Lower leg skin (tissue), 3 donors: ENCODE measurements at regions not wholly inside any gene's neighbourhood (a gene's known extent, or its start where the extent isn't known, plus 50 kb on each side); places are given as distances from the start of the nearest gene placed in this dataset.

Experiments
- CTCF ChIP-seq, 3 donors: fragments of 450-650 bp; IDR thresholded peaks; one replicate each; pipeline ENCODE4 v1.5.1; 2016; ENCODE audit warnings: antibody characterized with exemption in 3 of 3, mild to moderate bottlenecking in 3 of 3, moderate library complexity in 2 of 3
- POLR2A ChIP-seq, 2 donors: fragments of 450-650 bp; IDR thresholded peaks; one replicate each; pipeline ENCODE4 v1.6.1; 2016 to 2017; ENCODE audit warnings: antibody characterized with exemption in 2 of 2, mild to moderate bottlenecking in 1 of 2, moderate library complexity in 1 of 2

- no peak for TF ChIP-seq POLR2A (IDR thresholded peaks at IDR 0.05)
- TF ChIP-seq CTCF (IDR thresholded peaks at IDR 0.05), result no peak
Observed at GRCh38 chr6:8608737-8609136, 173.4 kb upstream of the SLC35B3 start.
